ENCODE measurements at regions not wholly inside any gene's neighbourhood (a gene's known extent, or its start where the extent isn't known, plus 50 kb on each side); places are given as distances from the start of the nearest gene placed in this dataset.

DNA sequence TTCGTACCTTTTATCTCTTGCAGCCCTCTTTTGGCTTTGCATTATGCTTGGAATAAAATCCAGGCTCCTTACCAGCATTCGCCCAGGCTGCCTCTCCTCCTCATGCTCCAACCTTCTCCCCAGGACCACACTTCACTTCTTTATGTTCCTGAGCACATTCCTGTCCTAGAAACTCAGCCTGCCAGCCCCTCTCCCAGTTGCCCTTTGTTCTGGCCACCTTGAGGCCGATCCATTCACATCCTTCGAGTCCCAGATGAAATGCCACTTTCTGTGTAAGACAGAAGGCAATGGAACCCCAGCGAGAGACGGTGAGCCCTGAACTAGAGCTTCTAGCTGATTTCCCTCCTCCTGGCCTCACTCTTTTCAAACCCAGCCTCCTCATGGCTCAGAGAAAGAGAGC is 73.0 kb upstream of the NTM start:
- Histone ChIP-seq H3K27ac (ENCODE audit: low read depth in 1 of 2, low read length in 1 of 2) (no peak overlapping the region), H3K4me1 (ENCODE audit: control insufficient read depth in 5 of 5, insufficient read depth in 5 of 5, low read length in 5 of 5) (no peaks in the 10 kb centered on the region), H3K4me3 (no peak overlapping the region), H3K27me3 (ENCODE audit: control insufficient read depth in 3 of 3, insufficient read depth in 3 of 3, low read length in 2 of 3) (peaks cover 0 to 13% (median 3%) of the 10 kb centered on the region in 3 donors), H3K36me3 (ENCODE audit: control insufficient read depth in 4 of 4, insufficient read depth in 4 of 4, low read length in 4 of 4) (no peaks in the 10 kb centered on the region), H3K9me3 (ENCODE audit: control insufficient read depth in 4 of 4, insufficient read depth in 3 of 4, low read length in 3 of 4) (peaks cover 0 to 3% (median 0%) of the 10 kb centered on the region in 4 donors), H3K9ac (ENCODE audit: insufficient read depth in 1 of 2, low read length in 2 of 2) (no peak overlapping the region)
- 83 to 85% methylated on average over 6 of the region's 6 CpGs for WGBS, 2 donors
- ATAC-seq (ENCODE audit: insufficient read depth, low FRiP score) (no peak), DNase-seq (no peak)
- TF ChIP-seq CTCF (IDR thresholded peaks at IDR 0.05; ENCODE audit: control extremely low read depth, extremely low read depth): no peak

- H3K4me3 ChIP-seq: no peak overlapping the region
- H3K4me1 ChIP-seq (ENCODE audit: control insufficient read depth in 5 of 5, insufficient read depth in 5 of 5, low read length in 5 of 5): no peaks in the 10 kb centered on the region
- H3K9me3 ChIP-seq (ENCODE audit: control insufficient read depth in 4 of 4, insufficient read depth in 3 of 4, low read length in 3 of 4): no peaks in the 10 kb centered on the region
- DNase-seq: no peak
- no peaks in the 10 kb centered on the region for H3K36me3 ChIP-seq (ENCODE audit: control insufficient read depth in 4 of 4, insufficient read depth in 4 of 4, low read length in 4 of 4)
- H3K27ac ChIP-seq (ENCODE audit: low read depth in 1 of 2, low read length in 1 of 2): no peak overlapping the region
- ATAC-seq (ENCODE audit: insufficient read depth, low FRiP score): no peak
- TF ChIP-seq CTCF (IDR thresholded peaks at IDR 0.05; ENCODE audit: control extremely low read depth, extremely low read depth): no peak
- H3K9ac ChIP-seq (ENCODE audit: insufficient read depth in 1 of 2, low read length in 2 of 2): no peak overlapping the region
- H3K27me3 ChIP-seq (ENCODE audit: control insufficient read depth in 3 of 3, insufficient read depth in 3 of 3, low read length in 2 of 3): peaks cover 0 to 10% (median 3%) of the 10 kb centered on the region in 3 donors
- WGBS, 2 donors: 32 to 44% methylated on average over 13 of the region's 13 CpGs
Observed at GRCh38 chr11:131299598-131300438, 70.6 kb upstream of the NTM start.

DNA sequence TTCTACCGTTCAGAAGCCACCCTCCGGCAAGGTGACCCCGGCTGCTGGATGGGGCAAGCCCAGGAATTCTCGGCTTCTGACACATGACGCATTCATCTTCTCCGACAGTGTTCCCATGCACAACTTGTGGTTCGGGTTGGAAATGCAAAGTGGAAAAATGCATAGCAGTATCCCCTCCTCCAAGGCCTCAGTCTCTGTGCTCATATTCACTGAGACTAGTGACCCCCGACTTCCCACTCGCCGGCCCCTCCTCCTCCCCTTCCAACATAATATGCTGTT is 70.0 kb upstream of the NTM start:
- Histone ChIP-seq H3K4me1 (ENCODE audit: control insufficient read depth in 5 of 5, insufficient read depth in 5 of 5, low read length in 5 of 5) (no peaks in the 10 kb centered on the region), H3K4me3 (no peak overlapping the region), H3K9me3 (ENCODE audit: control insufficient read depth in 4 of 4, insufficient read depth in 3 of 4, low read length in 3 of 4) (no peaks in the 10 kb centered on the region), H3K27me3 (ENCODE audit: control insufficient read depth in 3 of 3, insufficient read depth in 3 of 3, low read length in 2 of 3) (peaks cover 0 to 10% (median 3%) of the 10 kb centered on the region in 3 donors), H3K36me3 (ENCODE audit: control insufficient read depth in 4 of 4, insufficient read depth in 4 of 4, low read length in 4 of 4) (no peaks in the 10 kb centered on the region), H3K9ac (ENCODE audit: insufficient read depth in 1 of 2, low read length in 2 of 2) (no peak overlapping the region), H3K27ac (ENCODE audit: low read depth in 1 of 2, low read length in 1 of 2) (no peak overlapping the region)
- DNase-seq (no peak), ATAC-seq (ENCODE audit: insufficient read depth, low FRiP score) (no peak)
- no peak for TF ChIP-seq CTCF (IDR thresholded peaks at IDR 0.05; ENCODE audit: control extremely low read depth, extremely low read depth)
- WGBS, 2 donors: 63 to 77% methylated on average over 10 of the region's 10 CpGs

- 54 to 59% methylated on average over 5 of the region's 5 CpGs for WGBS, 2 donors
- Histone ChIP-seq H3K27me3 (ENCODE audit: control insufficient read depth in 3 of 3, insufficient read depth in 3 of 3, low read length in 2 of 3) (peaks cover 0 to 10% (median 3%) of the 10 kb centered on the region in 3 donors), H3K4me1 (ENCODE audit: control insufficient read depth in 5 of 5, insufficient read depth in 5 of 5, low read length in 5 of 5) (no peaks in the 10 kb centered on the region), H3K36me3 (ENCODE audit: control insufficient read depth in 4 of 4, insufficient read depth in 4 of 4, low read length in 4 of 4) (no peaks in the 10 kb centered on the region), H3K9me3 (ENCODE audit: control insufficient read depth in 4 of 4, insufficient read depth in 3 of 4, low read length in 3 of 4) (no peaks in the 10 kb centered on the region), H3K9ac (ENCODE audit: insufficient read depth in 1 of 2, low read length in 2 of 2) (no peak overlapping the region), H3K4me3 (no peak overlapping the region), H3K27ac (ENCODE audit: low read depth in 1 of 2, low read length in 1 of 2) (no peak overlapping the region)
- ATAC-seq (ENCODE audit: insufficient read depth, low FRiP score) (no peak), DNase-seq (no peak)
- no peak for TF ChIP-seq CTCF (IDR thresholded peaks at IDR 0.05; ENCODE audit: control extremely low read depth, extremely low read depth)
Observed at GRCh38 chr11:131301306-131301705, 69.1 kb upstream of the NTM start.
